Hepatocyte (in vitro differentiated cells): ENCODE measurements at regions not wholly inside any gene's neighbourhood (a gene's known extent, or its start where the extent isn't known, plus 50 kb on each side); places are given as distances from the start of the nearest gene placed in this dataset.

Source experiments
- CTCF ChIP-seq: fragments of 200-600 bp; sonication (generic); IDR thresholded peaks from 2 replicates; pipeline ENCODE4 v1.5.1; 2016; ENCODE audit warnings: antibody characterized with exemption, mild to moderate bottlenecking; ENCODE audit not compliant: poor library complexity
- EZH2 ChIP-seq: fragments of 200-600 bp; sonication (generic); IDR thresholded peaks from 2 replicates; pipeline ENCODE4 v1.6.1; 2016; ENCODE audit warnings: antibody characterized with exemption, mild to moderate bottlenecking, borderline replicate concordance
- EZH2phosphoT487 ChIP-seq: fragments of 200-600 bp; sonication (generic); IDR thresholded peaks from one replicate; pipeline ENCODE4 v1.6.1; 2018; ENCODE audit warnings: antibody characterized with exemption, mild to moderate bottlenecking, low read depth, moderate library complexity; ENCODE audit not compliant: unreplicated experiment, severe bottlenecking

GRCh38 chr4:81652069-81652478 is 180.4 kb upstream of the RASGEF1B start:
- no peak for TF ChIP-seq EZH2phosphoT487
- TF ChIP-seq CTCF = no peak
- no peak for TF ChIP-seq EZH2
